Upper lobe of left lung (tissue), 4 donors: ENCODE measurements at regions not wholly inside any gene's neighbourhood (a gene's known extent, or its start where the extent isn't known, plus 50 kb on each side); places are given as distances from the start of the nearest gene placed in this dataset.

Experiments
- POLR2A ChIP-seq, 4 donors: fragments of 450-650 bp; IDR thresholded peaks; one replicate each; pipeline ENCODE4 v1.5.1; 2016 to 2017; ENCODE audit warnings: antibody characterized with exemption in 4 of 4, mild to moderate bottlenecking in 2 of 4
- TF ChIP-seq, protein P1 (sequence below), 6 experiments: fragments of 450-650 bp in 4 of 6; fragments of 200-600 bp in 2 of 6; sonication (generic) in 2 of 6; IDR thresholded peaks; one replicate each; pipeline ENCODE4 v1.5.1; 2016 to 2019; ENCODE audit warnings: antibody characterized with exemption in 6 of 6

DNA sequence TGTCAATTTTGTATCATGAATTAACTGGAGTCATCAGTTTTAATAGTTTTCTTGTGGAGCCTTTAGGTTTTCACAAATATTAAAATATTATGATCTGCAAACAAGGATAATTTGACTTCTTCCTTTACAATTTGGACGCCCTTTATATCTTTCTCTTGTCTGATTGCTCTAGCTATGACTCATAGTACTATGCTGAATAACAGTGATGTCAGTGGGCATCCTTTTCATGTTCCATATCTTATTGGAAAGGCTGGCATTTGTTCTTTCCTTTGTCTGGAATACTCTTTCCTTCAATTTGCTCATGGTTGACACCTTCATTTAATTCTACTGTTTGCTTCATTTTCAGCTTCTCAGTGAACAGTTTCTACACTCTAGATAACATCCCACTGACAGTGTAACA lies 1129.3 kb downstream of the SLITRK5 start:
- TF ChIP-seq, protein P1, sequence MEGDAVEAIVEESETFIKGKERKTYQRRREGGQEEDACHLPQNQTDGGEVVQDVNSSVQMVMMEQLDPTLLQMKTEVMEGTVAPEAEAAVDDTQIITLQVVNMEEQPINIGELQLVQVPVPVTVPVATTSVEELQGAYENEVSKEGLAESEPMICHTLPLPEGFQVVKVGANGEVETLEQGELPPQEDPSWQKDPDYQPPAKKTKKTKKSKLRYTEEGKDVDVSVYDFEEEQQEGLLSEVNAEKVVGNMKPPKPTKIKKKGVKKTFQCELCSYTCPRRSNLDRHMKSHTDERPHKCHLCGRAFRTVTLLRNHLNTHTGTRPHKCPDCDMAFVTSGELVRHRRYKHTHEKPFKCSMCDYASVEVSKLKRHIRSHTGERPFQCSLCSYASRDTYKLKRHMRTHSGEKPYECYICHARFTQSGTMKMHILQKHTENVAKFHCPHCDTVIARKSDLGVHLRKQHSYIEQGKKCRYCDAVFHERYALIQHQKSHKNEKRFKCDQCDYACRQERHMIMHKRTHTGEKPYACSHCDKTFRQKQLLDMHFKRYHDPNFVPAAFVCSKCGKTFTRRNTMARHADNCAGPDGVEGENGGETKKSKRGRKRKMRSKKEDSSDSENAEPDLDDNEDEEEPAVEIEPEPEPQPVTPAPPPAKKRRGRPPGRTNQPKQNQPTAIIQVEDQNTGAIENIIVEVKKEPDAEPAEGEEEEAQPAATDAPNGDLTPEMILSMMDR (IDR thresholded peaks at IDR 0.05), result no peak
- TF ChIP-seq POLR2A (IDR thresholded peaks at IDR 0.05), result no peak
